ENCODE measurements at regions not wholly inside any gene's neighbourhood (a gene's known extent, or its start where the extent isn't known, plus 50 kb on each side); places are given as distances from the start of the nearest gene placed in this dataset.
"Not testable (repeated sequence)": the region's sequence is repeated elsewhere in the genome, so short reads cannot be mapped to it uniquely, and the experiment has no call there.

DNA sequence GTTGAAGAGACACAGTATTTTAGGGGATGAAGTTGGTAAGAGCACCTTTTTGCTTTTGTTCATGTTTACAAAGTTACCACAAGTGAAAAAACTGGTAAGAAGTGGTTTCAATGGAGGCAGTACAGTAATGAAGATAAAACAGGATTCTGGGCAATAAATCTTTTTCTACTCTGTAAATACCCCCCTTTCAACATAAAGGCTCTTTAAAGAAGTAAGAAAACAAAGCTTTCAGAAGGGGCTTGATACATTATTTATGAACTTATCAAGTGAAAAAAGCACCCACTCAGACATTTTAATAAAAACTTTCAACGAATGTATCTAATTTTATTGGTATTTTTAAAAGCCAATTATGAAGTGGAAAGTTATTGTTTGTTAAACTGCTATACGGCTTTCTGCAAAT lies 522.9 kb downstream of the ZEB2 start:
- CTCF ChIA-PET, result no interaction called here
- POLR2A ChIA-PET, result no interaction called here

DNA sequence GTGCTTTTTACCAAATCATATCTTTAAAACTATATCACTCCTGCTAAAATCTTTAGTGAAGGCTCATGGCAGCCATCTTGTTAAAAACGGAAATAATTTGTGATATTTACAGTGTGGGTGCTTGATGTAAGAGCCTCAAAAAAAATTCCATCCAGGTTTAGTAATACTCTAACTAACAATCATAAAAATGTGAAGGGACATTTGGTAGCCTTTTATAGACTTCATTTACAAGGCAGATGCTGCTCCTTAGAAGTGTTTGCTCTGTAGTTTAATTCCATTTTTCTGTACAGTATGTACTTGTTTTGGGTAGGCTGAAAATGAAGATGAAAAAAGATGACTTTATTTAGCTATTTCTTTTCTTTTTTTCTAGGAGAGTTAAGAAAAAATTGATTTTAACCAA lies 525.0 kb downstream of the ZEB2 start:
- ChIA-PET POLR2A (no interaction called here), CTCF (no interaction called here)

DNA sequence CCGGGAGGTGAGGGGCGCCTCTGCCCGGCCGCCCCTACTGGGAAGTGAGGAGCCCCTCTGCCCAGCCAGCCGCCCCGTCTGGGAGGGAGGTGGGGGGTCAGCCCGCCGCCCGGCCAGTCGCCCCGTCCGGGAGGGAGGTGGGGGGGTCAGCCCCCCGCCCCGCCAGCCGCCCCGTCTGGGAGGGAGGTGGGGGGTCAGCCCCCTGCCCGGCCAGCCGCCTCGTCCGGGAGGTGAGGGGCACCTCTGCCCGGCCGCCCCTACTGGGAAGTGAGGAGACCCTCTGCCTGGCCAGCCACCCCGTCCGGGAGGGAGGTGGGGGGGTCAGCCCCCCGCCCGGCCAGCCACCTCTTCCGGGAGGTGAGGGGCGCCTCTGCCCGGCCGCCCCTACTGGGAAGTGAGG lies 528.3 kb downstream of the ZEB2 start:
- CTCF ChIA-PET, result not testable (repeated sequence)

DNA sequence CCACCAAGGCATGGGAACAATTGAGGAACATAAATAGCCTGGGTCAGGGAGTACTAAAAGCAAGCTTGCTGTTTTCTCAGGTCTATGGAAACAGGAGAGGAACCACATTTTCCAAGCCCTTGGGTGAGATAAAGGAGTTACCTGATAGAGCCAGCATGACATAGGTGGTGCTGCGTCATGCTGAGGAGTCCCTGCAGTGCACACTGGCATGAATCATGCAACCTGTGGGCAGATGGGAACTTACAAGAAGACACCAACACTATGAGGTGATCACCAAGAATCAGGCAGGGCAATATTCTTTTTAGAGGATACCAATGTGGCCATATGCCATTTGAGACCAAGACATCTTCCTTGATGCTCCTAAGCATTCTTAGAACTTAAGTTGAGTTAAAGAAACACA lies 531.8 kb downstream of the ZEB2 start:
- CTCF ChIA-PET, result no interaction called here
- POLR2A ChIA-PET, result no interaction called here

More for the DNA sequence above, 528.3 kb downstream of the ZEB2 start:
- POLR2A ChIA-PET, result not testable (repeated sequence)

DNA sequence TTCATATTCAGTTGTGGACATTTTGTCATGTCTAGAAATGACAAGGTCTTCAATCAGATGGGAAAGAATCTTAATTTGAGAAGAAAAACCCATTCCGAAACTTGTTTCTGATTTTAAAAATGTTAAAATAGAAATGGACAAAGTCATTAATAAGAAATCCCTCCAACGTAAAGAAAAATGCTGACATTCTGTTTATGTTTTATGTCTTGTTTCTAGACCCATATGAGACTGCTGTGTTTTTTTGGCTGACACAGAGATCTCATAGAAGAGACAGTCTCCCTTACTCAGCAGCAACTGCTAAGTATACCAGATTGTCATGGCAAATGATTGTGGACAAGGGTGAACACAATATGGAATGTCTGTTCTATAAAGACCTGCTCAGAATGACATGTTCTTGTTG lies 538.5 kb downstream of the ZEB2 start:
- POLR2A ChIA-PET, result no interaction called here
- CTCF ChIA-PET, result no interaction called here

DNA sequence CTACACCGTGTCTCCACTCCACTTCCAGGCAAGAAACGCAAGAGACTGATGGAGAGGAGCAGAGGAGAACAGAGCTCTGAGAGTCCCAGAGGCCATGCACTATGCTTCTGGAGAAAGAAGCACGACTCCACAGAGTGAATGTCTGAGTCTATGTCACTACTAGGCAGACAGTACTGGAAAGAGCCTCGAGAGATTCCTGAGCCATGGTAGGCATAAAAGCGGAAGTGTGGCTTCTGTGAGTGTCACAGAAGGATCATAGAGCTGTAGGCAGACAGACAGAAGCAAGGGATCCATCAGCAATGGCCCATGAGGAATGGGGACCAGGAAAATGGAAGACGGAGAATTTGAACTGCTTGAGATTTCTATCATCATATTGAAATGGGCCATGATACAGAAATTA lies 542.6 kb downstream of the ZEB2 start:
- POLR2A ChIA-PET, result no interaction called here
- CTCF ChIA-PET, result no interaction called here

DNA sequence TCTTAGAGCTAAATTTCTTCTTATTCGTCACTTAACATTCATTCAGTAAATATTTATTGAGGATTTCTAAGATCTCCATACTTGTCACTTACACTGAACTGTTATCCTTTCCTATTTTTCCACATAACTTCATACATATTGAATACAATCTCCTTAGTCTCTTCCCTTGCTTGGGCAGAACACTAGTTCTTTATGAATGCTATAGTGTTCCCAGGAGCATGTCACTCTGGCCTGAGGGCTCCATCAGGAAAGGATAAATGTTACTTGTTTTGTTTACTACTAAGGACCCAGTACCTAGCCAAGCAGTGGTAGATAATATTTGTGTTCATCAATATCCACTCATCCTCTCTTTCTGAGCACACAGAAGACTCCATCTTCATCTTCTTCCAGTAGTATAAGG lies 544.7 kb downstream of the ZEB2 start:
- CTCF ChIA-PET, result no interaction called here

DNA sequence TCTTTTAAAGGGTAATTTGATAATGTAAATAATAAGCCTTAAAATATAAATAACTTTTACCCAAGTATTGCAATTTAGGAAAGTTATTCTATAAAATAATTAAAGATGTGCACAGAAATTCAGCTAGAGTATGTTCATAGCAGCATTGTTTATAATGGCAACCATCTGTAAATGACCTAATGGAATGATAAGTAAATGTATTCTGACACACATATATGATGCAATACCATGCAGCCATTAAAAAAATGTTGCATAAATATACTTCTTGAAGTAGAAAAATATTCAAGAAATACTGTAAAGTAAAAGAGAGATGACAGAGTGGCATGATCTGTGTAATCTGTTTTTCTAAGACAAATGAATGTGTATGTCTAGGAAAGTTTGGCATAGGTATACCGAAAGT lies 545.7 kb downstream of the ZEB2 start:
- ChIA-PET POLR2A (no interaction called here), CTCF (no interaction called here)

More for the DNA sequence above, 544.7 kb downstream of the ZEB2 start:
- POLR2A ChIA-PET, result no interaction called here

DNA sequence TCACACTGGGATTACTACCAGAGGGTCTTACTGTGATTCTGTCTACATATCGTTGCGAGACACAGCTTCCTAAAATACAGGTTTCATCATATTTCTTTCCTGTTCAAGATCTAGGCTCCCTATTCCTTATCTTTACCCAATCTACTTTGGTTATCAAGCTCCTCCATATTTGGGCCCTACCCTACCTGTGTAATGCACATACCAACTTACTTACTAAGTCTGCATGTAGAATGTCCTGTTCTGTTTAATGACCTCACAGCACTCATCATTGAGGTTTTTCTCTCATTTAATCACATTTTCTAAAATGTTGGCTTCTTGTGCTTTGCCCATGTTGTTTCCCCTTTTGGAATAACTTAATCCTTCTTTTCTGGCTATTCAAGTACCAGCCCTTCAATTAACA lies 551.1 kb downstream of the ZEB2 start:
- ChIA-PET POLR2A (no interaction called here), CTCF (interaction anchor here (1.0 kb wide), 1 partner anchor 11 kb away, joined by 3 read pairs; no protein-coding TSS in a partner anchor)

DNA sequence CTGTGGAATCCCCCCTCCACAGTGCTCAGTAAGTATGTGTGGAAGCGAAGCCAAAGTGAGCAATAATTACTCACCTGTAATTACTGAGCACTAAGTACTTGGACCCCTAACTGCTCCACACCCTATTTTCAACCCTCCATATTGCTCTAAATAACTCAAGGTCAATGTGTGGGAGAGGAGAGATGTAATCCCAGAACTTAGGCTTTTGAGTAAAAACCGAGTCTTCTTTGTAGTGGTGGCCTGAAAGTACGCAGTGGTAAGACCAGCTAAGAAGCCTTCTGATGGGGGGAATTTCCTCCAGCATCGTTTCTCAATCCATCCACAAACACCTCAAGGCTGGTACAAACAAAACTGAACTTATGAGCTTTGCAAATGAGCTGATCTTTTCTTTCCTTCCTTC lies 551.6 kb downstream of the ZEB2 start:
- POLR2A ChIA-PET, result no interaction called here
- CTCF ChIA-PET, result interaction anchor here (1.0 kb wide), 1 partner anchor 11 kb away, joined by 3 read pairs; no protein-coding TSS in a partner anchor

DNA sequence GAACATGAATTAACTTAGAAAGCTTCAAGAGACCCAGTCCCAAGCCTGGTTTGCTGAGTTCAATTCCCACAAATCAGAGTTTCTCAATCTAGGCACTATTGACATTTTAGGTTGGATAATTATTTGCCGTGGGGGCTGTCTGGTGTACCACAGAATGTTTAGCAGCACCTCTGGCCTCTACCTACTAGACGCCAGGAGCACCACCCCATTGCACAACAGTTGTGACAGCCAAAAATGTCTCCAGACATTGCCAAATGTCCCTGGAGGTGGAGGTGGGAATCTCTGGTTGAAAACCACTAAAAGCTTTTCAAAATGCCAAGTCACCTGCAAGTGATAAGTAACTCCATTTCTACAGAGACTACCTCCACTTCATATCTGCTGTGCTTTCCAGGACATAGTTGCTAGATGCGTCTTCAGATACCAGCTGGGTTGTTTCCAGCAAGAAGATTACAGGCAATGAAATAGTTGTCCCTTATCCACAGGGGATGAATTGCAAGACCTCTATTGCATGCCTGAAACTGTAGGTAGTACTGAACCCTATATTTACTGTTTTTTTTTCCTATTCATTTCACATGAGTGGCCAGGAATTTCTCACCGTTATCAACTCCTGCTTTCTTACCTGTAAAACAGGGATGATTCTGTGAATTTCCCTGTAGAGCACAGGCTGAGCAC lies 554.3 kb downstream of the ZEB2 start:
- ChIA-PET CTCF (no interaction called here), POLR2A (no interaction called here)

DNA sequence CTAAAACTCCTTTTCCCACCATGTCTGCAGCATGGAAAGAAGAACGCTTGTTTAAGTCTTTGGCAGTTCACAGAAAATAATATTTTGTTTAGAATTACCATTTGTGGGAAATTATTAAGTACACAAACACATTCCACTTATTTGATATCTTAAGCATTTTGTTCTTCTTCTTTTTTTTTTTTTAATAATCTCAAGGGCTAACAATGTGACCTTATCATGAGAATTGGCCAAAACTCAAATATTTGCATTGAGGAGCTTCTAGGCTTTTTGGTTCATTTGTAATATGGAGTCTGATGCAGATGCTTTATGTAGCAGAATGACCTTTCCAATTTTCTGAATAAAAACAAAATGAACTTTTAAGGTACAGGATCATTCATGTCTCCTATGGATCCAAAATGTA lies 555.0 kb downstream of the ZEB2 start:
- POLR2A ChIA-PET, result no interaction called here
- CTCF ChIA-PET, result no interaction called here

DNA sequence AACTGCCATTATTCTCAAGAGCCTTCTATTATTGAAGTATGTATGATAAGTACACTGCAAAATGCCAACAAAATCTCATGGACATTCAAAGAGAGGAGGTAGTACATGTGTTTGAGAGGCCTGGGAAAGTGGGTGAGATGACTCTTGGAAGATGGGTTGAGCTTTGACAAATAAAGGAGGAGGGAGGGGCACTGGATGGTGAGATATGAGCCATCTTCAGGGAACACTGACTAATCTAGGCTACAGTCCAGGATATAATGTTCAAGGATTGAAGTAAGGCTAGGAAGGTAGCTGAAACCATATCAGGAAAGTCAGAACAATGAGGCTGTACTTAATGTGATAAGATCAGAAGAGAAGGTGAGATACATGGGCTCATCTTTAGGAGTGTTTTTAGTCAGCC lies 559.7 kb downstream of the ZEB2 start:
- POLR2A ChIA-PET, result no interaction called here
- CTCF ChIA-PET, result no interaction called here

DNA sequence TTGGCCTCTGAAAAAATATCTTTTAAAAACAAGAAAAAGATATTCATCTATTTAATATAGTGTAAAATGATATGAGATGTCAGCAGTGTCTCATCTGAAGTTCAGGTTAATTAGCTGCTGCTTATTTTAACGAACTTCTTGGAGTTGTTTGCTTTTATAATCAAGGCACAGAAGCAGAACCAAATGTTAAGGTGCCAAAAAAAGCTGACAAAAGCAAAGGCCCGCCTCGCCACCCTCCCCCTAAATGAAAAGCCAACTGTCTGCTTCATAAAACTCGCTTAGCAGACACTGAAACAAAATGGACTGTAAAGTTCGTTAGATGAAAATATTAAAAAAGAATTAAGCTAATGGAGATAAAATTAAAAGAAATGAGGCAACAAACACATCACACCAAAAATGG lies 562.6 kb downstream of the ZEB2 start:
- POLR2A ChIA-PET, result no interaction called here
- CTCF ChIA-PET, result no interaction called here

DNA sequence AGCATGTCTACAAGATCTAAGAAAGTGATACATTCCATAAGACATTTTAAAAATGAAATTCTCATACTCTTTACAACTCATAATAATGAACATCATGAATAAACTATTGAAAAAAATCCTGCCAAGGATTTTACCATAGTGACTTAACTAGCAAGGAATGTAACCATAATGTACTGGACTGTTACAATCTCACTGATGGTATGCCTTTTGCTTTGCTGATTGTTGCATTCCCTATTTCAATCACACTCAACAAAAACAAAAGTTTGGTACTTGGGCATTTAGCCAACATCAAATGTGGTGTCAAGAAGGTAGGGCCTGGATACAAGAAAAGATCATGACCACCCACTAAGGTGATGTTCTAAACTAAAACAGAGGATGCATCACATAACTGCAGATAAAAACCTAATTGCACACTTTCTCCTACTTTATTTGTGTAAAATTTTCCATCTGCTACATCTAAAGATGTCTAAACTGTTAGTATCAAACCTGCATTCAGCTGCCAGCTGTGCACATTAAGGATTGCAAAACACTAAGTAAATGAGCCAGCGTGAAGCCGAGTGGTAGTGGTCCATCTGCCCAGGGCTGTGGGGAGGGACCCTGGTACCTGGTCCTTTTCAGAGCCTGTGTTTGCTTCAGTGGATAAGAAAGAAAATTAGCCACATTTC lies 564.4 kb downstream of the ZEB2 start:
- ChIA-PET POLR2A (no interaction called here), CTCF (no interaction called here)

DNA sequence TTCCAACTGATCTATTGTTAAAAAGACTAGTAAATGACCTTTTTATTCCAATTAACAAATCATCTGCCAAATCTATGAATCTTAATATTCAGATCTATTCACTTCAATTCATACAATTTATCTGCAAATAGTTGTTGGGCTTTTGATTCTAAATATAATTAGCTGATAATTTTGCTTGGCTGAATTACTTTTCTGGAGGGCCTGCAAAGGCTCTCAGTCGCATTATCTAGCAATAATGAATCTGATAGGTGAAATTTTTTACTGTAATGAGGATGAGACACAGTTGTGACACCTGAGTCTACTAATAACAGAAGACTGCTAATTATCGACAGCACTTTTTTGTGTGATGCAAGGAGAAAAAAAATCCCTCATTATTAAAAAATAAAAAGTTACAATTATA lies 565.1 kb downstream of the ZEB2 start:
- CTCF ChIA-PET, result no interaction called here
- POLR2A ChIA-PET, result no interaction called here

DNA sequence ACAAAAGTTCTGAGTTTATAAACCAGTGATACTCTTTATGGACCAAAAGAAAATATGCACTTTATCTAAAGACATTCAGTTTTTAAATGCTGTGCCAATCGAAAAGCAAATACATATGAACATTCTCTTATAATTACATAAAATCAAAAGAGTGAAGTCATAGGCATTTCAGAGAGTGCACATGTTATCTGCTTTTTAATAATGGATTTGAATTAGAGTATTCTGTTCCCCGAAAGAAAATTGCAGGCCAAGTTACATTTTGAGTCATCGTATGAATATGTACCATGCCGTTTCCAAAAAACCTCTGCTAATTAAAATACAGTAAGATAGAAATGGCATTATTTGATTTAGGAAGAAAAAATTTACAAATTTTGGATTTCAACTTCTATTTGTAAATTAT lies 565.7 kb downstream of the ZEB2 start:
- CTCF ChIA-PET, result no interaction called here

DNA sequence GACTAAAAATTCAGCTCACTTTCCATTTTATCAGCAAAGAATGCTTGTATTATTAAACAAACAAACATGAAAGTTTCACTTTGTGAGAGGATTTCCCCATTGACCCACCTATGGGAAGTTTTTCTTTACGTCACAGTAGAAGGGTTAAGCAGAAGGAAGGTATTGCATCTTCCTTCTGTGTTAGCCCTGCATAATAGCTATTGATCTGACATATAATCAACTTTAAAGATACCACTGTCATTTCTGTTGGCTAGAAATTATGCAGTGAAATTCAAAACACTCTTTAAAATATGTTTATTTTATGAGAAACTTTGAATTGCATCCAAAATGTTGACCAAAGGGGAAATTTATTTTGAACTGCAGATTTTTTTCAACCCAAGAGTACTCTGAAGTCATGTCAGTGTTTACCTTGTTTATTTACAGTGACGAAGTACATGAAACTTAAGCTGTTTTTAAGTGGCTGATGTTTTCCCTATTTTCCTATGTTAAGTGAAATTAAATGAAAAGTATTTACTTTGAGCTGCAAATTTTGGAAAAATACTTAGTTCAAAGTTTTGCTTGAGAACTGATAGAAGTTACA lies 566.4 kb downstream of the ZEB2 start:
- CTCF ChIA-PET, result no interaction called here

More for the DNA sequence above, 565.7 kb downstream of the ZEB2 start:
- POLR2A ChIA-PET, result no interaction called here

DNA sequence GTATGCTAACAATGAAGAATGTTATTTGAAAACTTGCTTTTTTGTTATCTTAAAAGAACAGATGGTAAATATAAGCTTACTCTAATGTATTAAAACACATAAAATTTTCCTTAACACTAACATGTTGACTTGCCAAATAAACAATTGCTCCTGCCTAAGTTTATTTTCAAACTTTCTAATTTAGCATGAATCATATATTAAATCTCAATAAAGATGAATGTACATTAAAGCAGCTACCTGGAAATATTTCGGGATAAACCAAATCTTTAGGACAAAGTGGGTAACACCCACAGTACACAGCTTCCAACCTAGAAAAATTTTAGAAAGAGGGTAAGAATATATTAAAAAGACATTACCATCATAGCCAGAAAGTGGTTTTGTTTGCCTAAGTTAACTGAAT lies 567.4 kb downstream of the ZEB2 start:
- ChIA-PET CTCF (no interaction called here), POLR2A (no interaction called here)

More for the DNA sequence above, 566.4 kb downstream of the ZEB2 start:
- POLR2A ChIA-PET, result no interaction called here

DNA sequence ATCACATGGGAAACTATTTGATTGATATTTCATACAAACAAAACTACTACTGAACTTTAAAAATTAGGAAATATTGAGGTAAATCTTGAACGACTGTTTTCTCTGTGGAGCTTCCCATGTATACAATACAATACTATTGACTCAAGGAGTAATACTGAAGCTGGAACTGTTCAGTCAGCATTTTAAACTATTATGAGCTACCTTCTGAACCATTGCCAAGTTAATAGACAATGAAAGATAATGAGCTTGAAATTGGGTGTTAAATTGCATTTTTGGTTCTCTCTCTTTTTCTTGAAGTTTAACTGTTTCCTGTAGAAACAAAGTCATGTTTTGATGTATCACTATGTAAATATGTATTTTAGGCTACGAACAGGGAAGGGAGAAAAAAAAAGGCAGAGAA lies 569.2 kb downstream of the ZEB2 start:
- POLR2A ChIA-PET, result no interaction called here
- CTCF ChIA-PET, result no interaction called here

DNA sequence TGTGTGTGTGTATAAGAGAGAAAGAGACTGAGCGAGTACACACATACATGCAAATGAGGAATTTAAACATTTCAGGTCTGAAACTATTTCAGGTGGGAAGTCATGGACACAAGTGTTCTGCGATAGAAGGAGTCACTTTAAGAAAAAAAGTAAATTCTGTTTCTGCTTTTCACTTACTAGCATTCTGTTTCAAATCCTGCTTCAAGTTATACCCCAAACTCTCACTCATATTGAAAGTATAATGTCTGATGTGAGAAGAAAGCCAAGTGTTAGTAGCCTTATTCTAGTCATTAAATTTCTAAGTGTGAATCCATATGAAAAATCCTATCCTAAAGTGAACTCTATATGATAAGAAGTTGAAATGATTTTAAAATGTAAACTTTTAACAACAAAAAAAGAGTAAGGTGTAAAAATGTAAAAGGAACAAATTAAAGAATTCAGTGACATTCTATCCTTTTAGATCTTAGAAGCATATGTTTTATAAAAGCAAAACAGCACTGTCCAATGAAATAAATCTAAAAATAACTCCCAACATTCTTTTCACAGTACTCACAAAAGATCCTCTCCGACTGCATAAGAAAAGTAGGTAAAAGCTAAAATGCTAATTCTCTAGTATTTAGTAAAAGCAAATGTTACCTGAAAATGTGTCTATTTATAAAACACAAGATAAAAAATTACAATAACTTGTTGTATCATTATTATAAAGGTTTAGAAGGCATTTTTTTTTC lies 570.6 kb downstream of the ZEB2 start:
- CTCF ChIA-PET, result no interaction called here
- POLR2A ChIA-PET, result no interaction called here
